ENCODE measurements at regions not wholly inside any gene's neighbourhood (a gene's known extent, or its start where the extent isn't known, plus 50 kb on each side); places are given as distances from the start of the nearest gene placed in this dataset.
"Not testable (repeated sequence)": the region's sequence is repeated elsewhere in the genome, so short reads cannot be mapped to it uniquely, and the experiment has no call there.

- CTCF ChIA-PET = no interaction called here
Measured at GRCh38 chr2:240237609-240238174, 97.2 kb upstream of the OTOS start.

DNA sequence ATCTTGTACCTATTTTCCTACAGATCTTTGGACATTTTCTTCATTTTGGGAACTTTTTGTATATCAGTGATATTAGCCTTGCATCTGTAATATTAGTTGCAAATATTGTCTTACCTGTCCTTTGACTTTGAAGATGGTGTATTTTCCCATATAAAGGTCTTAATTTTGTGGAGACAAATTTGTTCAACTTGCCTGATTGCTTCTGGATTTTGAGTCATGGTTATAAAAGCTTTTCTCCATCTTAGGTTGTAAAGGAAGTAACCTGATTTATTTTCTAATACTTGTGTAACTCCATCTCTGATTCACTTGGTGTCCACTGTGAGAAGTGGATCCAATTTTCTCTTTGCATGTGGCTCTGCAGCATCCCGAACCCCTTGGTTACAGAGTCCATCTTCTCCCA, 97.7 kb upstream of the OTOS start:
- POLR2A ChIA-PET = no interaction called here

More at GRCh38 chr2:240237609-240238174, 97.2 kb upstream of the OTOS start:
- POLR2A ChIA-PET = no interaction called here

GRCh38 chr2:240238786-240239185, 98.3 kb upstream of the OTOS start:
- ChIA-PET POLR2A (no interaction called here), CTCF (no interaction called here)

More for the DNA sequence above, 97.7 kb upstream of the OTOS start:
- CTCF ChIA-PET = no interaction called here

GRCh38 chr2:240239325-240239724, 98.9 kb upstream of the OTOS start:
- ChIA-PET POLR2A (no interaction called here), CTCF (no interaction called here)

DNA sequence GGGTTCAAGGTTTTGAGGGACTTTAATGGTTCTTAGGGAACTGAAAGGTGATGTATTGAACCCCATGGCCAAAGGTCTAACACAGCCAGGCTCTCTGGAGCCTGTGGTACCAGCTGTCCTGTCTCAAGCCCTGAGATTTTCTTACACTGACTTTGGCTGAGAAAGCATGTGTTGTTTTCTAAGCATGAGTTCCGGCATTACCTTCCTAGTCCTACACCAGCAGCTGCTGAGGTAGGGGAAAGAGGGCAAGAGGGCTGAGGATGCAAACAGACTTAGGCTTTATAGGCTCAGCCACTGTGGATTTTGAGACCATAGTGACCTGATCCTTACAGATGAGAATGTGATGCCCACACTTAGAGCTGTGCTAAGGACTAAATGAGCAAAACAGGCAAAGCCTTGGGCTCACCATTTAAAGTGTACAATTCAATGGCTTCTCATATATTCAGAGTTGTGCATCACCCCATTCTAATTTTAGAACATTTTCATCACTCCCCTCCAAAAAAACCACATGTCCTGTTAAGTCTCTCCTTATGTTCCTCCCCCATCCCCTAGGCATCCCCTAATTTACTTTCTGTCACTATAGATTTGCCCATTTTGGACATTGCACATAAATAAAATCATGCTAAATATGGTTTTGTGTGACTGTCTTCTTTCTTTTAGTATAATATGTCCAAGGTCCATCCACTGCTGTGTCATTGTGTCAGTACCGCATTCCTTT, 99.7 kb upstream of the OTOS start:
- CTCF ChIA-PET = no interaction called here
- POLR2A ChIA-PET = no interaction called here

- CTCF ChIA-PET = interaction anchor here (1.7 kb wide), 1 partner anchor 8 kb away, joined by 4 read pairs; no protein-coding TSS in a partner anchor
- POLR2A ChIA-PET = no interaction called here
Measured at GRCh38 chr2:240240781-240241180, 100.3 kb upstream of the OTOS start.

DNA sequence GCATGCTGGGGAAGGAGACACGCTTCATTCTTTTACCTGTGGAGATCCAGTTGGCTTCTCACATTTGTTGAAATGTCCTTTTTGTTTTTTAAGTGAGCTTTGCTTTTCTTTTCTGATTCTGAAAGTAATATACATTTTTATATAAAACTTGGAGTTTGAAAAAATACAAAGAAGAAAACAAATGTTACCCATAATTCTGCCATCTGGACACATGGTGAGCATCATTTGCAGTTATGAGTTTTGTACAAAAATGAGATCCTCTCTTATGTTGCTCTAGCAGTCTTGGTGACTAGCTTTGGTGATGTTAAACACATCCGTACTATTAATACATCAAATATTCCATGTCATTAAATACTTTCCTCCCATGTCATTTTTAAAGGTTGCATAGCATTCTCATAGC, 101.1 kb upstream of the OTOS start:
- POLR2A ChIA-PET = no interaction called here
- CTCF ChIA-PET = interaction anchor here (1.7 kb wide), 1 partner anchor 9 kb away, joined by 4 read pairs; no protein-coding TSS in a partner anchor

DNA sequence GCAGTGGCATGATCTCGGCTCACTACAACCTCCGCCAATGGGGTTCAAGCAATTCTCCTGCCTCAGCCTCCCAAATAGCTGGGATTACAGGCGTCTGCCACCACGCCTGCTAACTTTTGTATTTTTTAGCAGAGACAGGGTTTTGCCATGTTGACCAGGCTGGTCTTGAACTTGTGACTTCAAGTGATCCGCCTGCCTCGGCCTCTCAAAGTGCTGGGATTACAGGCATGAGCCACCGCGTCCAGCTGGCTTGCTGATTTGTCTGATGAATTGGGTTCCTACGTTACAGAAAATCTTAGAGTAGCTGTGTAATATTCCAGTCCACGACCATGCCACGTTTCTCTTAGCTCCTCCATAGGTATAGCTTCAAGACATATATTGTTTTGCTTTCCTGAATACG, 102.6 kb upstream of the OTOS start:
- POLR2A ChIA-PET, CTCF ChIA-PET: not testable (repeated sequence)

DNA sequence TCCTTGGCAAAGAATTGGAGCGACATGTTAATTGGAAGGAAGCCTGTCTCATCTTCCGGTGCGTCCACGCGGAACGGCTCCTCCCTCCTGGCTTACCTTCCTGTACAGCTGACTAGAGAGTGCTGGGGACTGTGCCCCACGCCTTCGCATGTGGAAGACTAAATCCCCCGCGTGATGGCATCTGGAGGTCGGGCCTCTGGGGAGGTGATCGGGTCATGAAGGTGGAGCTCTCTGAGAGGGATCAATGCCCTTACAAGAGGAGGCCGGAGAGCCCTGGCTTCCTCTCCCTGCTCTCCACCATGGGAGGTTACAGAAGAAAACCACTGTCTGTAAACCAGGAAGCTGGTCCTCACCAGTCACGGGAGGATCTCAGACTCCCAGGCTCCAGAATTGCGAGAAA, 104.1 kb upstream of the OTOS start:
- CTCF ChIA-PET = no interaction called here
- POLR2A ChIA-PET = no interaction called here

GRCh38 chr2:240245184-240245583, 104.7 kb upstream of the OTOS start:
- POLR2A ChIA-PET = no interaction called here
- CTCF ChIA-PET = no interaction called here

- POLR2A ChIA-PET = no interaction called here
- CTCF ChIA-PET = no interaction called here
Measured at GRCh38 chr2:240245706-240246105, 105.2 kb upstream of the OTOS start.

DNA sequence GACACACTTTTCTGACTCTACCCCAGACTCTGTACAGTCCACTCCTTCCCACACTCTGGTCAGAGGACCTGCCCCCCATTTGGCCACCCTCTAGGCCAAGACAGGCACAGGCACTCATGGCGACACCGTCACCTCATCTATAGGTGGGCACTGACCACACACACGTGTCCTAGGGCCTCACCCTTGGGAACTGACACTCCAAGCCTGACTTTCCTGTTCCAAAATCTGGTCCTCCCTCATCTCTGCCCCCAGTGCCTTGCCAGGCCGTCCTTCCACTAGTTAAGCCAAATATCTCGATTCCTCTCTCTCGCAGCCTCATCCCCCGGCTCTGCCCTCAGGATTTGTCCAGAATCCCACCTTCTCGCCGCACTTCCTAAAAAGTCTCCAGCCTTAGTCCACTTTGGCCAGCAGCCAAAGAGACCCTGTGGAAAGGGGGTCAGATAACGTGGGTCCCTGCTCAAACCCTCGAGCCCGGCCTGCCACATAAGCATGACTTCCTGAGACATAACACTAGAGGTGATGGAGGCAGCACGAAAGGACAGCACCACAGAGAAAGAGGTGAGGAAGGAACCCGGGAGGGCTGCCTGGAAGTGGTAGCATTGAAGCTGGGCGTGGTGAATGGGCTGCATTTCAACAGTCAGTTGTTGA, 105.8 kb upstream of the OTOS start:
- CTCF ChIA-PET = no interaction called here
- POLR2A ChIA-PET = no interaction called here

- ChIA-PET CTCF (no interaction called here), POLR2A (no interaction called here)
Measured at GRCh38 chr2:240247241-240247867, 106.9 kb upstream of the OTOS start.

- POLR2A ChIA-PET = no interaction called here
- CTCF ChIA-PET = no interaction called here
Measured at GRCh38 chr2:240247868-240248720, 107.6 kb upstream of the OTOS start.

DNA sequence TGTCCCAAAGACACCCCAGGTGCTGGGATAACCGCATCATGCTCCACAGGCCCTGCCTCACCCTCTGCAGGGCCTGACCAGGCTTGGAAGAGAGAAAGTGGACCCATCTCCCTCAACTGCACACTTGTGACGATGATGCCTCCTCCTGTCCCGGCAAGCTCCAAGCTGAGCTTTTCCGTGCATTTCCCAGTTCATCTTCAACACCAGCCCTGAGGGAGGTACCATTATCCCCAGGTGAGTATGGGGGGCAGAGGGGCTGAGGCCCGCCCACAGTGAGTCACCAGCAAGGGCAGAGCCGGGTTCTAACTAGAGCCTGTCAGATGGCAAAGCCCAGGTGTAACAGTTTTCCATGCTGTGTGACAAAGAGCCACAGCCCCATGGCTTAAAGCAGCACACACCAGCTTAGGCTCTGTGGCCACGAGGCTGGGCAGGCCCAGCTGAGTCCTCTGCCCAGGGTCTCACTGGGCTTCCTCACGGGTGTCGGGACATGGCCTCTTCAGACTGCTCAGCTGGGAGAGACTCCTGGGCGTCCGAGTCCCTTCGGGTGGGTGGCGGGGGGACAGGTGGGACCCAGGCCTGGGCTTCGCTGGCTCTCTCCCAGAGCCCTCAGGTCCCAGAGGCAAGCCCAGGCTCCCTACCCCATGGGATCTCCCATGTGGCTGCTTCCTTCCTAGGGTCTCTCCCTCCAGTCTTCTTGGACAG, 108.4 kb upstream of the OTOS start:
- ChIA-PET POLR2A (no interaction called here), CTCF (no interaction called here)

GRCh38 chr2:240249423-240250149, 109.1 kb upstream of the OTOS start:
- CTCF ChIA-PET = no interaction called here

DNA sequence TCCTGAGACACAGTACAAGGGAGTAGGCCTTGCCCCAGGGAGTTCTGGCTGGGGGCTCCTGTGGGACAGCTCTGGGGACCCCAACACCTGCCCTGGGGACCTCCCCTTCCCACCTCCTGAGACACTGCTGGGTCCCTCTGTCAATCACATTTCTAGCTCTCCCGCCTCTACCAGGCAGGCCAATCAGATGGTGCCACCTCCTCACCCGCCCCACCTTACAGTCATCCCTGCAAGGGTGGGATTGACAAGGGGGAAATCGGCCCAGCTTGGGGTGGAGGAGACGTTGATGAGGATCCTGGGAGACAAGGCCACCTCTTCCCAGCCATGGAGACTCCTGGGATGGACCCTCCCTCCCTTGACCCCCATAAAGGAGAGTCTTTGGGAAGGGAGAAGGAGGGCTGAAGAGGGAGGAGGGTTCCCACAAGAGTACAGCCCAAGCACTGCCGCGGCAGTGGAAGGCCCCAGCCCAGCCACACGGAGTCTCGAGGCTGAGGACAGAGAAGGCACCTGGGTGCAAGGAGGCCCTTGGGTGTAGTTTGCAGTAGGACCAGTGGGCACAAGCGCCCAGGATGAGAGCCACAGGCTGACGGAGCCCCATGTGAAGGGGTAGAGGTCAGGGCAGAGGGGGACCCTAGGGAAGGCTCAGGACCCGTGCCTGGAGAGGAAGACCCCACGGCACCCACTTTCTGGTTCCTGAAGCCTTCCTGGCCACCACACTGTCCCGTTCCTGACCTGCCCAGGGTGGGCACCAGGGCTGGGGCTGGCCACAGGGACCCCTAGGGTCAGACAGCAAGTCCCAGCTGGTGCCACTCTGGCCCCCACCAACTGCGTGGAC, 109.9 kb upstream of the OTOS start:
- ChIA-PET CTCF (no interaction called here), POLR2A (no interaction called here)

More at GRCh38 chr2:240249423-240250149, 109.1 kb upstream of the OTOS start:
- POLR2A ChIA-PET = no interaction called here

All from activated CD8-positive, alpha-beta memory T cell treated with anti-CD3 and anti-CD28 coated beads for 36 hours (primary cell).